ENCODE measurements at regions not wholly inside any gene's neighbourhood (a gene's known extent, or its start where the extent isn't known, plus 50 kb on each side); places are given as distances from the start of the nearest gene placed in this dataset.

DNA sequence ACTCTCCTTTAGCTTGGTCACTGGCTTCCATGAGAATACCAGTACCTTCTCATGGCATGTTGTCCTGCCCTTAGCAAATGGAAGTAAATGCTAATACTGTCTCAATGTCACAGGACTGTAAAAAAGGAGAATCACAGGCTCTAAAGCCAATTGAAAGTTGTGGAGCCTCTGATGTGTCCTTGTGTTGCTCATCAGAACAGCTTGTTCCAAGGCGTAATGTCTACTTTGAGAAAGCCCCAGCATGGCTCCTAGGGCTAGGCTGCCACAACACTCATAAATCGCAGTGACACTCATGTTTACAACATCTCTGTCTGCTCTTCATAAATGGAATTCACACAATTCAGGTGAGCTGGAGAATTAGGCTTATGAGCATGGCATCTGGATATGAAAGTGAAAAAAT, 94.9 kb downstream of the ACTL7B start:
- POLR2A ChIA-PET = no interaction called here
- H3K36me3 Mint-ChIP-seq = no peaks in the 10 kb centered on the region
- intact Hi-C loops (cut with micrococcal nuclease) = loop anchor here (5.0 kb wide), 2 partner anchors 194 to 1294 kb away; no protein-coding TSS in a partner anchor
- H3K4me1 Mint-ChIP-seq (ENCODE audit: low read depth) = no peaks in the 10 kb centered on the region
- DNase-seq = no peak
- no peaks in the 10 kb centered on the region for H3K9me3 Mint-ChIP-seq
- H3K27me3 Mint-ChIP-seq = no peaks in the 10 kb centered on the region
- H3K27ac Mint-ChIP-seq = no peak overlapping the region
- CTCF ChIA-PET = interaction anchor here (0.6 to 1.8 kb wide), 3 partner anchors 13 to 208 kb away, joined by 3 to 9 read pairs (median 3); no protein-coding TSS in a partner anchor
- H3K4me3 Mint-ChIP-seq = no peak overlapping the region

DNA sequence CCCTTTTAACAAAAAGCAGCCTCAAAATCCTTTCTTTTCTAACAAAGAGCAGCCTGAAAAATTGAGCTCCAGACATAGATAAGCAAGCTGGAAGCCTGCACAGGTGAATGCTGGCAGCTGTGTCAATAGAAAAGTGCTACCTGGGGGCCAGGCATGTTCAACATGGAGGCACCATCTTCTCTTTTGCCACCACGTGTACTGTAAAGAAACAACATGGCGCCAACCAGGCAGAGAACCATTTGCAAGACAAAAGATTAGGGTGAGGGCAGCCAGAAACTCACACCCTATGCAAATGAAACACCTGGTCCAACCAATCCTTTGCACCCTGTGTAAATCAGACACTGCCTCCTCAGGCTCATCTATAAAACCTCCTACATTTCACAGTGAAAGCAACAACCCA, 96.0 kb downstream of the ACTL7B start:
- Mint-ChIP-seq H3K9me3 (no peaks in the 10 kb centered on the region), H3K27ac (no peak overlapping the region), H3K4me3 (no peak overlapping the region), H3K4me1 (ENCODE audit: low read depth) (no peaks in the 10 kb centered on the region), H3K36me3 (no peaks in the 10 kb centered on the region), H3K27me3 (no peaks in the 10 kb centered on the region)
- ChIA-PET POLR2A (no interaction called here), CTCF (no interaction called here)
- DNase-seq = no peak
- intact Hi-C loops (cut with micrococcal nuclease) = loop anchor here (5.0 kb wide), 2 partner anchors 193 to 1293 kb away; no protein-coding TSS in a partner anchor

DNA sequence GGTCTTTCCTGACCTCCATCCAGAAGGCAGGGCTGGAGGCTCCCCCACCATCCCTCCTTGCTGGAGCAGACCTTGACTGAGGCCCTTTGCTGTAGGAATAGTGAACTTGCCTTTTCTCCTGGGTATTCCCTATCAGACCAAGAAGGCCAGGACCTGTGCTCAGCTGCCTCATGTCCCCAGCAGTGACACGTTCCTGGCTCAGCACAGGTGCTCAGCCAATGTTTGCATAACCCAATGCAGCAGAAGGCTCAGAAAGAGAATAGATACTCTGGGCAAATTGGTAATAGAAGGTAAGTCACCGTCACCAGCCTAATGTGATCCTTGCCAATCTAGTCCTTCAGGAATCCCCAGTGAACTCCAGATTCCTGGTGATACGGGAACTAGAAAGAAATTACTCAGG, 96.4 kb downstream of the ACTL7B start:
- ChIA-PET CTCF (no interaction called here), POLR2A (no interaction called here)
- intact Hi-C loops (cut with micrococcal nuclease) = no loop called here

DNA sequence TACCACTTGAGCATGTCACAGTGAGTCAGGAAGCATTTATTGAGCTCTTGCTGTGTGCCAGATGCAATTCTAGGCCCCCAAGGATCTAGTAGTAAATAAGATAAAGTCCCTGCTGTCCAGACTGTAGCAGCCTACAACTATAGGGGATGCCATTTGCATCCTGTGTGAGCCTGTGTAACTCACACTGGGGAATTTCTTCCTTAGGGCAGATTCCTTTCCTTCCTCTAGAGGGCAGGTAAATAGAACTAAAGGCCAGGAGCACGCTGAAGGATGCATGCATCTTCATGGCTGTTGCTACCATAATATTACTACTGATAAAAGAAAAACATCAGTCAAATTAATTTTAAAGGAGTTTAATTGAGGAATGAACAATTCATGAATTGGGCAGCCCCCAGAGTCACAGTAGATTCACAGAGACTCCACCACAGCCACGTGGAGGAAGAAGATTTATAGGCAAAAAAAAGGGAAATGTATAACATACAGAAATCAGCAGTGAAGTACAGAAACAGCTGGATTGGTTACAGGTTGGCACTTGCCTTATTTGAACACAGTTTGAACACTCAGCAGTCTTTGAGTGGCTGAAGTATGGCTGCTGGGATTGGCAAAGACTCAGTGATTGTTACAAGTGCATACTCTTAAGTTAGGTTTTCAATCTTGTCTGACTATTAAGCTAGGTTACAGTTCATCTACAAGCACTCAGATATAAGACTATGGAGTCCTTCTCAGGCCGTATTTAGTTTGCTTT, 98.9 kb downstream of the ACTL7B start:
- Mint-ChIP-seq H3K27me3 (no peaks in the 10 kb centered on the region), H3K4me1 (ENCODE audit: low read depth) (no peaks in the 10 kb centered on the region), H3K4me3 (no peak overlapping the region), H3K36me3 (no peaks in the 10 kb centered on the region), H3K27ac (no peak overlapping the region), H3K9me3 (no peaks in the 10 kb centered on the region)
- ChIA-PET POLR2A (no interaction called here), CTCF (no interaction called here)
- no peak for DNase-seq
- intact Hi-C loops (cut with micrococcal nuclease) = no loop called here

More for the DNA sequence above, 96.4 kb downstream of the ACTL7B start:
- Mint-ChIP-seq H3K4me1 (ENCODE audit: low read depth) (no peaks in the 10 kb centered on the region), H3K27me3 (no peaks in the 10 kb centered on the region), H3K27ac (no peak overlapping the region), H3K9me3 (no peaks in the 10 kb centered on the region), H3K36me3 (no peaks in the 10 kb centered on the region), H3K4me3 (no peak overlapping the region)
- DNase-seq = no peak

GRCh38 chr9:108755979-108756378, 99.8 kb downstream of the ACTL7B start:
- no peak overlapping the region for H3K4me3 Mint-ChIP-seq
- H3K9me3 Mint-ChIP-seq = no peaks in the 10 kb centered on the region
- H3K27me3 Mint-ChIP-seq = no peaks in the 10 kb centered on the region
- intact Hi-C loops (cut with micrococcal nuclease) = no loop called here
- no peak for DNase-seq
- ChIA-PET CTCF (no interaction called here), POLR2A (no interaction called here)
- no peak overlapping the region for H3K27ac Mint-ChIP-seq
- no peaks in the 10 kb centered on the region for H3K4me1 Mint-ChIP-seq (ENCODE audit: low read depth)
- no peaks in the 10 kb centered on the region for H3K36me3 Mint-ChIP-seq

GRCh38 chr9:108751369-108751768, 104.4 kb downstream of the ACTL7B start:
- ChIA-PET CTCF (interaction anchor here (0.8 kb wide), 1 partner anchor 17 kb away, joined by 3 read pairs; no protein-coding TSS in a partner anchor), POLR2A (no interaction called here)
- intact Hi-C loops (cut with micrococcal nuclease) = no loop called here
- DNase-seq = no peak
- no peak overlapping the region for H3K27ac Mint-ChIP-seq
- H3K36me3 Mint-ChIP-seq = no peaks in the 10 kb centered on the region
- H3K27me3 Mint-ChIP-seq = no peaks in the 10 kb centered on the region
- H3K4me1 Mint-ChIP-seq (ENCODE audit: low read depth) = no peaks in the 10 kb centered on the region
- no peaks in the 10 kb centered on the region for H3K9me3 Mint-ChIP-seq
- no peak overlapping the region for H3K4me3 Mint-ChIP-seq

DNA sequence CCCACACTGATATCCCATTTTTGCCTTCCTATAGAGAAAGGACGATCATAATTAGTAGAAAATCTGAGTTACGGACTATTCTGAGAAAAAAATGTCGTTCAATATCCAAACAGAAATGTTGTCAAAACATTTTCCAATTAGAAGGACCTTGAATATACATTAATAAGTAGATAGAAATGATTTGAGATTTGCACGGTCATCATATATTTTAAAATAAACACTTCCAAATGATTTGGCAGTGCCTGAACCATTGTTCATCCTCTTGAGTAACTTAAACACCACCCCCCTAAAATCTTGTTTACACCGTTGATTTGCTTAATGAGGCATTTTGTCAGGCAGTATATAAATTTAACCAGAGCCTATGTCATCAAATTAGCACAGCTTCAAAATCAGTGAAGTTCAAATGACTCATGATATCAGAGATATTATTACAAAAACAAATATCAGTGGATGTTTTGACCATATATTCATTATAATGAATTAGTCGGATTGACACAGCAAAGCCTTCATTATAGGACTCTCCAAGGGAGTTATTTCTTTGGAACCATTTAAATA, 105.0 kb downstream of the ACTL7B start:
- Mint-ChIP-seq H3K4me1 (ENCODE audit: low read depth) (no peaks in the 10 kb centered on the region), H3K4me3 (no peak overlapping the region), H3K9me3 (no peaks in the 10 kb centered on the region), H3K36me3 (no peaks in the 10 kb centered on the region), H3K27ac (no peak overlapping the region), H3K27me3 (no peaks in the 10 kb centered on the region)
- no peak for DNase-seq
- intact Hi-C loops (cut with micrococcal nuclease) = no loop called here
- ChIA-PET POLR2A (no interaction called here), CTCF (no interaction called here)

DNA sequence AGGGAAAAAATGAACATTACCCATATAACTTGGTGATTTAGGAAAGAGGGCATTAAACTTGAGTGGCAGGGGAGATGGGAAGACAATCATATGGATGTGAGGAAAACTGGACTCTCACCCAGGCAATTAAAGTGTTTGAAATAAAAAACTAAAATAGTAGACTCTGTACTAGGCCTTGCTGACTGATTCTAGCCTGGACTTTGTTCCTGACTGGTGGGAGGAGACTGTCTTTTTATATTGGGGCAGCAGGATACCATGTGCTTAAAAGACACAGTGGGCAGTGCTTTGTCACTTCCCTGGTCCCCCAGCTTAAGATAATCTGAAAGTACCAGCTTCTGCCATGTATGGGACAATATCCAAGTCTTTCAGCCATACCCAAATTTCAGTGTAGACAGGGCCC, 107.0 kb downstream of the ACTL7B start:
- intact Hi-C loops (cut with micrococcal nuclease) = no loop called here
- Mint-ChIP-seq H3K36me3 (no peaks in the 10 kb centered on the region), H3K4me1 (ENCODE audit: low read depth) (no peaks in the 10 kb centered on the region), H3K9me3 (no peaks in the 10 kb centered on the region), H3K27me3 (no peaks in the 10 kb centered on the region), H3K4me3 (no peak overlapping the region), H3K27ac (no peak overlapping the region)
- POLR2A ChIA-PET = no interaction called here
- no peak for DNase-seq
- CTCF ChIA-PET = no interaction called here

GRCh38 chr9:108746864-108747263, 108.9 kb downstream of the ACTL7B start:
- Mint-ChIP-seq H3K27ac (no peak overlapping the region), H3K4me3 (no peak overlapping the region), H3K9me3 (no peaks in the 10 kb centered on the region), H3K36me3 (no peaks in the 10 kb centered on the region), H3K4me1 (ENCODE audit: low read depth) (no peaks in the 10 kb centered on the region), H3K27me3 (no peaks in the 10 kb centered on the region)
- no peak for DNase-seq
- intact Hi-C loops (cut with micrococcal nuclease) = no loop called here
- ChIA-PET CTCF (no interaction called here), POLR2A (no interaction called here)

DNA sequence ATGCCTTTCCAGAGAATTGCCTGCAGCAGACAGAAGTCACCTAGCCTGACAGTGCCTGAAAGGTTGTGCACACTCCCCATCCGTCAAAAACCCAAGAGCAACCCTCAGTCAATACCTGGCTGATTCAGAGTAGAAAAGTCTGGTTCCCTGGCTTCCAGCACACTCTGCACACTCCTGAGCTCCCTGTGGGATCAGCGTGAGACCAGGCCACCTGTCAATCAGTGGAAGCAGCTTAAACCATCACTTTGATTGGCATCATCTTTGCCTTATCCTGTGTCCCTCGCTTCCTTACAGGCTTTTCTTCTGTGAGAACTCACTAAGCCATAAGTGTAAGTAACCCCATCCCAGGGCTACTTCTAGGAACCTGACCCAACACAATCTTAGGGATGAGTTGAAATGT, 109.8 kb downstream of the ACTL7B start:
- POLR2A ChIA-PET = no interaction called here

DNA sequence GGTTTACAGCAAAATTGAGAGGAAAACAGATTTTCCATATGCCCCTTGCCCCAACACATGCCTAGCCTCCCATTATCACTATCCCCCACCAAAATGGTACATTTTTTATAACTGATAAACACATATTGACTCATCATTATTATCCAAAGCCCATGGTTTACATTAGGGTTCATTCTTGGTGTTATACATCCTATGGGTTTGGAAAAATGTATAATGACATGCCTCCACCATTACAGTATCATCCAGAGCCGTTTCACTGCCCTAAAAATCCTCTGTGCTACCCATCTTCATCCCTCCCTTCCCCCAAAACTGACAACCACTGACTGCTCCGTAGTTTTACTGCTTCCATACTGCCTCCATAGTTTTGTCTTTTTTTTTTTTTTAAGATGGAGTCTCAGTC, 111.1 kb downstream of the ACTL7B start:
- no peak for DNase-seq
- Mint-ChIP-seq H3K36me3 (no peaks in the 10 kb centered on the region), H3K27ac (no peak overlapping the region), H3K9me3 (no peaks in the 10 kb centered on the region), H3K4me1 (ENCODE audit: low read depth) (no peaks in the 10 kb centered on the region), H3K4me3 (no peak overlapping the region), H3K27me3 (no peaks in the 10 kb centered on the region)
- ChIA-PET POLR2A (no interaction called here), CTCF (no interaction called here)
- intact Hi-C loops (cut with micrococcal nuclease) = no loop called here

More for the DNA sequence above, 109.8 kb downstream of the ACTL7B start:
- DNase-seq = no peak
- Mint-ChIP-seq H3K9me3 (no peaks in the 10 kb centered on the region), H3K27ac (no peak overlapping the region), H3K4me3 (no peak overlapping the region), H3K36me3 (no peaks in the 10 kb centered on the region), H3K4me1 (ENCODE audit: low read depth) (no peaks in the 10 kb centered on the region), H3K27me3 (no peaks in the 10 kb centered on the region)
- intact Hi-C loops (cut with micrococcal nuclease) = no loop called here
- CTCF ChIA-PET = no interaction called here

- Mint-ChIP-seq H3K27ac (no peak overlapping the region), H3K4me3 (no peak overlapping the region), H3K9me3 (no peaks in the 10 kb centered on the region), H3K4me1 (ENCODE audit: low read depth) (no peaks in the 10 kb centered on the region), H3K36me3 (no peaks in the 10 kb centered on the region), H3K27me3 (no peaks in the 10 kb centered on the region)
- ChIA-PET CTCF (no interaction called here), POLR2A (no interaction called here)
- DNase-seq = no peak
- intact Hi-C loops (cut with micrococcal nuclease) = no loop called here
Observed at GRCh38 chr9:108743901-108744371, 111.8 kb downstream of the ACTL7B start.

GRCh38 chr9:108743416-108743815, 112.4 kb downstream of the ACTL7B start:
- no peak overlapping the region for H3K27ac Mint-ChIP-seq
- ChIA-PET POLR2A (no interaction called here), CTCF (no interaction called here)
- no peaks in the 10 kb centered on the region for H3K4me1 Mint-ChIP-seq (ENCODE audit: low read depth)
- H3K27me3 Mint-ChIP-seq = no peaks in the 10 kb centered on the region
- H3K4me3 Mint-ChIP-seq = no peak overlapping the region
- intact Hi-C loops (cut with micrococcal nuclease) = no loop called here
- no peak for DNase-seq
- no peaks in the 10 kb centered on the region for H3K9me3 Mint-ChIP-seq
- no peaks in the 10 kb centered on the region for H3K36me3 Mint-ChIP-seq
